ENCODE measurements at regions not wholly inside any gene's neighbourhood (a gene's known extent, or its start where the extent isn't known, plus 50 kb on each side); places are given as distances from the start of the nearest gene placed in this dataset.

GRCh38 chr5:143946837-143947236, 134.9 kb downstream of the HMHB1 start:
- H3K4me1 Mint-ChIP-seq, result no peaks in the 10 kb centered on the region
- ATAC-seq (ENCODE audit: low read depth), result no peak
- CTCF ChIA-PET, result no interaction called here

GRCh38 chr5:143947313-143947712, 135.4 kb downstream of the HMHB1 start:
- peaks cover 28% of the 10 kb centered on the region for H3K9me3 Mint-ChIP-seq
- intact Hi-C loops (cut with micrococcal nuclease), result no loop called here
- no peak for TF ChIP-seq CTCF (IDR thresholded peaks at IDR 0.05)

More at GRCh38 chr5:143946837-143947236, 134.9 kb downstream of the HMHB1 start:
- no peak overlapping the region for H3K4me3 Mint-ChIP-seq
- no peak for TF ChIP-seq CTCF (IDR thresholded peaks at IDR 0.05)
- no peak overlapping the region for H3K27ac Mint-ChIP-seq
- H3K9me3 Mint-ChIP-seq, result peaks cover 30% of the 10 kb centered on the region
- intact Hi-C loops (cut with micrococcal nuclease), result no loop called here
- no peak for DNase-seq
- POLR2A ChIA-PET, result no interaction called here
- H3K36me3 Mint-ChIP-seq (ENCODE audit: low read depth), result no peaks in the 10 kb centered on the region
- H3K27me3 Mint-ChIP-seq, result peaks cover 2% of the 10 kb centered on the region

GRCh38 chr5:143952809-143953208, 140.8 kb downstream of the HMHB1 start:
- Mint-ChIP-seq H3K4me1 (no peaks in the 10 kb centered on the region), H3K4me3 (no peak overlapping the region), H3K27ac (no peak overlapping the region), H3K27me3 (peaks cover 3% of the 10 kb centered on the region), H3K36me3 (ENCODE audit: low read depth) (no peaks in the 10 kb centered on the region), H3K9me3 (peaks cover 8% of the 10 kb centered on the region)
- POLR2A ChIA-PET, result no interaction called here
- intact Hi-C loops (cut with micrococcal nuclease), result no loop called here
- ATAC-seq (ENCODE audit: low read depth), result no peak
- no peak for DNase-seq
- CTCF ChIA-PET, result no interaction called here
- TF ChIP-seq CTCF (IDR thresholded peaks at IDR 0.05), result no peak

More at GRCh38 chr5:143947313-143947712, 135.4 kb downstream of the HMHB1 start:
- no peak overlapping the region for H3K27ac Mint-ChIP-seq
- H3K27me3 Mint-ChIP-seq, result peaks cover 2% of the 10 kb centered on the region
- DNase-seq, result no peak
- no peak for ATAC-seq (ENCODE audit: low read depth)
- H3K4me1 Mint-ChIP-seq, result no peaks in the 10 kb centered on the region
- H3K4me3 Mint-ChIP-seq, result no peak overlapping the region
- ChIA-PET CTCF (no interaction called here), POLR2A (no interaction called here)
- H3K36me3 Mint-ChIP-seq (ENCODE audit: low read depth), result no peaks in the 10 kb centered on the region

- no peaks in the 10 kb centered on the region for H3K4me1 Mint-ChIP-seq
- ChIA-PET POLR2A (no interaction called here), CTCF (no interaction called here)
Observed at GRCh38 chr5:143953851-143954250, 141.9 kb downstream of the HMHB1 start.

GRCh38 chr5:143955141-143955540, 143.2 kb downstream of the HMHB1 start:
- ATAC-seq (ENCODE audit: low read depth), result no peak
- POLR2A ChIA-PET, result no interaction called here
- DNase-seq, result no peak

More at GRCh38 chr5:143953851-143954250, 141.9 kb downstream of the HMHB1 start:
- no peak for ATAC-seq (ENCODE audit: low read depth)
- no peak overlapping the region for H3K4me3 Mint-ChIP-seq
- peaks cover 3% of the 10 kb centered on the region for H3K27me3 Mint-ChIP-seq
- no peaks in the 10 kb centered on the region for H3K36me3 Mint-ChIP-seq (ENCODE audit: low read depth)
- no peak for DNase-seq
- intact Hi-C loops (cut with micrococcal nuclease), result no loop called here
- peaks cover 4% of the 10 kb centered on the region for H3K9me3 Mint-ChIP-seq
- no peak overlapping the region for H3K27ac Mint-ChIP-seq
- TF ChIP-seq CTCF (IDR thresholded peaks at IDR 0.05), result no peak

More at GRCh38 chr5:143955141-143955540, 143.2 kb downstream of the HMHB1 start:
- CTCF ChIA-PET, result no interaction called here
- Mint-ChIP-seq H3K36me3 (ENCODE audit: low read depth) (no peaks in the 10 kb centered on the region), H3K27ac (no peak overlapping the region), H3K27me3 (peaks cover 3% of the 10 kb centered on the region), H3K9me3 (no peaks in the 10 kb centered on the region), H3K4me1 (no peaks in the 10 kb centered on the region), H3K4me3 (no peak overlapping the region)
- intact Hi-C loops (cut with micrococcal nuclease), result no loop called here
- TF ChIP-seq CTCF (IDR thresholded peaks at IDR 0.05), result no peak
